GM21737 (cell line): ENCODE measurements at regions not wholly inside any gene's neighbourhood (a gene's known extent, or its start where the extent isn't known, plus 50 kb on each side); places are given as distances from the start of the nearest gene placed in this dataset.
"Not testable (repeated sequence)": the region's sequence is repeated elsewhere in the genome, so short reads cannot be mapped to it uniquely, and the experiment has no call there.

Experiments
- ATAC-seq: cut with Tn5 transposase; IDR thresholded peaks from one replicate; pipeline ENCODE4 v1.9.1; 2021; ENCODE audit warnings: mild to moderate bottlenecking, moderate library complexity; ENCODE audit not compliant: unreplicated experiment

- no peak for ATAC-seq
These were observed 102.0 kb upstream of the DAZL start for GRCh38 chr3:16707260-16707659.

- no peak for ATAC-seq
These were observed 103.1 kb upstream of the DAZL start for GRCh38 chr3:16708285-16708684.

GRCh38 chr3:16711691-16712090, 106.5 kb upstream of the DAZL start:
- not testable (repeated sequence) for ATAC-seq

- ATAC-seq: no peak
These were observed 110.1 kb upstream of the DAZL start for GRCh38 chr3:16715281-16715680.

GRCh38 chr3:16719426-16719825, 114.2 kb upstream of the DAZL start:
- ATAC-seq: no peak

- no peak for ATAC-seq
These were observed 115.2 kb upstream of the DAZL start for GRCh38 chr3:16720367-16720940.

- no peak for ATAC-seq
These were observed 116.3 kb upstream of the DAZL start for GRCh38 chr3:16721494-16721893.

GRCh38 chr3:16723978-16724377, 118.8 kb upstream of the DAZL start:
- no peak for ATAC-seq

GRCh38 chr3:16724487-16724886, 119.3 kb upstream of the DAZL start:
- no peak for ATAC-seq

GRCh38 chr3:16725972-16726371, 120.7 kb upstream of the DAZL start:
- ATAC-seq: no peak

GRCh38 chr3:16728770-16729745, 123.8 kb upstream of the DAZL start:
- no peak for ATAC-seq

GRCh38 chr3:16738451-16738850, 133.2 kb upstream of the DAZL start:
- ATAC-seq: no peak

GRCh38 chr3:16739541-16740105, 134.4 kb upstream of the DAZL start:
- no peak for ATAC-seq

GRCh38 chr3:16740515-16740914, 135.3 kb upstream of the DAZL start:
- no peak for ATAC-seq

- no peak for ATAC-seq
These were observed 136.0 kb upstream of the DAZL start for GRCh38 chr3:16741103-16741758.

GRCh38 chr3:16741890-16742289, 136.7 kb upstream of the DAZL start:
- ATAC-seq: no peak

- ATAC-seq: no peak
These were observed 138.1 kb upstream of the DAZL start for GRCh38 chr3:16743276-16743675.

- ATAC-seq: no peak
These were observed 125.4 kb upstream of the PLCL2 start for GRCh38 chr3:16759227-16759903.

GRCh38 chr3:16761571-16761970, 123.2 kb upstream of the PLCL2 start:
- no peak for ATAC-seq

GRCh38 chr3:16765661-16766060, 119.1 kb upstream of the PLCL2 start:
- ATAC-seq: no peak

- no peak for ATAC-seq
These were observed 117.7 kb upstream of the PLCL2 start for GRCh38 chr3:16767006-16767405.
